Neuronal stem cell (in vitro differentiated cells): ENCODE measurements at regions not wholly inside any gene's neighbourhood (a gene's known extent, or its start where the extent isn't known, plus 50 kb on each side); places are given as distances from the start of the nearest gene placed in this dataset.

Source experiments
- DNase-seq: peaks from one replicate; pipeline ENCODE4 v3.0.0-alpha.2; 2013; ENCODE audit warnings: low spot score
- H2AFZ ChIP-seq: one replicate; pipeline ENCODE4 v1.6.1; 2013; ENCODE audit warnings: mild to moderate bottlenecking, low read length, inconsistent platforms
- H2AK5ac ChIP-seq: 2 replicates; pipeline ENCODE4 v1.6.1; 2013; ENCODE audit warnings: low read depth, mild to moderate bottlenecking, inconsistent platforms, low read length, moderate library complexity, mixed read lengths
- H2BK120ac ChIP-seq: 2 replicates; pipeline ENCODE4 v1.6.1; 2013; ENCODE audit warnings: low read depth, mild to moderate bottlenecking, inconsistent platforms, low read length, moderate library complexity, mixed read lengths
- H2BK12ac ChIP-seq: one replicate; pipeline ENCODE4 v1.6.1; 2013; ENCODE audit warnings: low read length, inconsistent platforms
- H2BK15ac ChIP-seq: 2 replicates; pipeline ENCODE4 v1.6.1; 2013; ENCODE audit warnings: mild to moderate bottlenecking, low read length, inconsistent platforms, mixed read lengths
- H2BK5ac ChIP-seq: one replicate; pipeline ENCODE4 v1.6.1; 2013; ENCODE audit warnings: inconsistent platforms, mild to moderate bottlenecking, low read length, moderate library complexity
- H3K14ac ChIP-seq: one replicate; pipeline ENCODE4 v1.6.1; 2013; ENCODE audit warnings: low read length, inconsistent platforms
- H3K18ac ChIP-seq: 2 replicates; pipeline ENCODE4 v1.6.1; 2013; ENCODE audit warnings: low read length, inconsistent platforms
- H3K23ac ChIP-seq: 2 replicates; pipeline ENCODE4 v1.6.1; 2013; ENCODE audit warnings: low read depth, mild to moderate bottlenecking, mixed read lengths, low read length, inconsistent platforms; ENCODE audit not compliant: poor library complexity
- H3K27ac ChIP-seq: replicated peaks from 3 replicates; pipeline ENCODE4 v1.5.1; 2013; ENCODE audit warnings: low read length, inconsistent platforms
- H3K27me3 ChIP-seq, 3 experiments: 2 replicates each; pipeline ENCODE4 v1.6.1; 2013; ENCODE audit warnings: low read length in 3 of 3, mild to moderate bottlenecking in 2 of 3, inconsistent platforms in 1 of 3, low read depth in 1 of 3, mixed read lengths in 1 of 3, moderate library complexity in 1 of 3; ENCODE audit not compliant: control insufficient read depth in 3 of 3, insufficient read depth in 3 of 3
- H3K36me3 ChIP-seq, 2 donors: replicated peaks in 1 of 2; 2 replicates each; pipeline ENCODE4 v1.6.1; 2013; ENCODE audit warnings: low read length in 2 of 2; ENCODE audit not compliant: control insufficient read depth in 2 of 2, insufficient read depth in 2 of 2
- H3K4ac ChIP-seq: 2 replicates; pipeline ENCODE4 v1.6.1; 2013; ENCODE audit warnings: inconsistent platforms, mild to moderate bottlenecking, low read length, moderate library complexity
- H3K4me1 ChIP-seq, 2 donors: 1 replicate in 1 of 2; 2 replicates in 1 of 2; pipeline ENCODE4 v1.6.1; 2013; ENCODE audit warnings: low read length in 2 of 2, low read depth in 1 of 2; ENCODE audit not compliant: control insufficient read depth in 2 of 2, insufficient read depth in 1 of 2
- H3K4me2 ChIP-seq: one replicate; pipeline ENCODE4 v1.6.1; 2013; ENCODE audit warnings: mild to moderate bottlenecking, low read length, inconsistent platforms; ENCODE audit not compliant: insufficient read depth, poor library complexity, severe bottlenecking
- H3K4me3 ChIP-seq, 2 donors: 2 replicates each; pipeline ENCODE4 v1.5.1; 2013; ENCODE audit warnings: low read length in 2 of 2, mild to moderate bottlenecking in 2 of 2, inconsistent platforms in 1 of 2, moderate library complexity in 1 of 2
- H3K79me1 ChIP-seq: one replicate; pipeline ENCODE4 v1.6.1; 2013; ENCODE audit warnings: low read depth, mild to moderate bottlenecking, inconsistent platforms, low read length, moderate library complexity
- H3K9ac ChIP-seq: one replicate; pipeline ENCODE4 v1.6.1; 2013; ENCODE audit warnings: mild to moderate bottlenecking, low read depth, low read length, inconsistent platforms; ENCODE audit not compliant: poor library complexity
- H3K9me3 ChIP-seq, 2 donors: replicated peaks in 1 of 2; 2 replicates each; pipeline versions ENCODE3 to v1.6.1; 2013; ENCODE audit warnings: low read length in 2 of 2, mild to moderate bottlenecking in 2 of 2, inconsistent platforms in 1 of 2, low read depth in 1 of 2, mixed read lengths in 1 of 2, moderate library complexity in 1 of 2; ENCODE audit not compliant: control insufficient read depth in 2 of 2, insufficient read depth in 1 of 2
- H4K8ac ChIP-seq: one replicate; pipeline ENCODE4 v1.6.1; 2013; ENCODE audit warnings: low read depth, mild to moderate bottlenecking, inconsistent platforms, low read length, moderate library complexity
- H4K91ac ChIP-seq: one replicate; pipeline ENCODE4 v1.6.1; 2013; ENCODE audit warnings: low read length, low read depth, mild to moderate bottlenecking, inconsistent platforms; ENCODE audit not compliant: poor library complexity
- WGBS, 2 donors: extraction: QIAGEN DNeasy Blood & Tissue Kit; methylation state at CpG; one replicate each; pipeline ENCODE4 v1.1.7; 2013; ENCODE audit warnings: missing lambda C conversion rate in 2 of 2, mixed read lengths in 1 of 2; ENCODE audit not compliant: insufficient read length in 2 of 2, insufficient replicate concordance in 1 of 2; ENCODE audit errors: extremely low coverage in 2 of 2; 5-methylcytosine and 5-hydroxymethylcytosine counted together

GRCh38 chr12:115470526-115470925, 786.6 kb upstream of the TBX3 start:
- no peak overlapping the region for H4K91ac ChIP-seq
- no peak overlapping the region for H3K4ac ChIP-seq
- H3K36me3 ChIP-seq = no peaks in the 10 kb centered on the region
- no peak overlapping the region for H3K4me2 ChIP-seq
- peaks cover 0 to 2% of the 10 kb centered on the region in 2 donors for H3K9me3 ChIP-seq
- H2BK12ac ChIP-seq = no peak overlapping the region
- no peak overlapping the region for H3K23ac ChIP-seq
- no peak overlapping the region for H2BK15ac ChIP-seq
- no peaks in the 10 kb centered on the region for H3K27me3 ChIP-seq
- no peak overlapping the region for H2AFZ ChIP-seq
- H3K79me1 ChIP-seq = no peaks in the 10 kb centered on the region
- H3K9ac ChIP-seq = no peak overlapping the region
- no CpG with 5 or more reads among the region's 11 CpGs for WGBS, 2 donors
- H3K27ac ChIP-seq = no peak overlapping the region
- no peak overlapping the region for H4K8ac ChIP-seq
- H3K4me1 ChIP-seq = no peaks in the 10 kb centered on the region
- no peak for DNase-seq
- H2BK120ac ChIP-seq = no peak overlapping the region
- no peak overlapping the region for H3K18ac ChIP-seq
- no peak overlapping the region for H3K4me3 ChIP-seq
- no peak overlapping the region for H2AK5ac ChIP-seq
- no peak overlapping the region for H2BK5ac ChIP-seq
- H3K14ac ChIP-seq = no peak overlapping the region

- H3K36me3 ChIP-seq = no peaks in the 10 kb centered on the region
- no peak overlapping the region for H3K4ac ChIP-seq
- WGBS, 2 donors = no CpG with 5 or more reads among the region's 4 CpGs
- no peak overlapping the region for H3K9ac ChIP-seq
- H3K27me3 ChIP-seq = no peaks in the 10 kb centered on the region
- no peaks in the 10 kb centered on the region for H3K79me1 ChIP-seq
- no peak overlapping the region for H2AK5ac ChIP-seq
- peaks cover 0 to 2% of the 10 kb centered on the region in 2 donors for H3K9me3 ChIP-seq
- H3K23ac ChIP-seq = no peak overlapping the region
- H4K91ac ChIP-seq = no peak overlapping the region
- H4K8ac ChIP-seq = no peak overlapping the region
- no peak overlapping the region for H3K27ac ChIP-seq
- H2BK15ac ChIP-seq = no peak overlapping the region
- no peak overlapping the region for H3K14ac ChIP-seq
- H3K18ac ChIP-seq = no peak overlapping the region
- no peak overlapping the region for H3K4me3 ChIP-seq
- no peak overlapping the region for H2BK12ac ChIP-seq
- H2BK120ac ChIP-seq = no peak overlapping the region
- H2BK5ac ChIP-seq = no peak overlapping the region
- H3K4me1 ChIP-seq = no peaks in the 10 kb centered on the region
- no peak for DNase-seq
- no peak overlapping the region for H2AFZ ChIP-seq
- no peak overlapping the region for H3K4me2 ChIP-seq
These were observed 784.1 kb upstream of the TBX3 start for GRCh38 chr12:115468087-115468510.

- Histone ChIP-seq H3K27ac (no peak overlapping the region), H3K4me3 (no peak overlapping the region), H2BK120ac (no peak overlapping the region), H3K79me1 (no peaks in the 10 kb centered on the region), H2BK5ac (no peak overlapping the region), H3K36me3 (no peaks in the 10 kb centered on the region), H3K4me2 (no peak overlapping the region), H2BK15ac (no peak overlapping the region), H3K4me1 (no peaks in the 10 kb centered on the region), H3K18ac (no peak overlapping the region), H2AK5ac (no peak overlapping the region), H4K91ac (no peak overlapping the region), H2AFZ (no peak overlapping the region), H3K27me3 (no peaks in the 10 kb centered on the region), H3K4ac (no peak overlapping the region), H3K9me3 (peaks cover 0 to 2% of the 10 kb centered on the region in 2 donors), H3K9ac (no peak overlapping the region), H2BK12ac (no peak overlapping the region), H3K14ac (no peak overlapping the region), H4K8ac (no peak overlapping the region), H3K23ac (no peak overlapping the region)
- DNase-seq = no peak
- WGBS, 2 donors = no CpG with 5 or more reads among the region's 2 CpGs
These were observed 783.6 kb upstream of the TBX3 start for GRCh38 chr12:115467531-115467930.

- Histone ChIP-seq H3K27me3 (no peaks in the 10 kb centered on the region), H4K8ac (no peak overlapping the region), H3K4ac (no peak overlapping the region), H3K9me3 (peaks cover 0 to 2% of the 10 kb centered on the region in 2 donors), H2BK120ac (no peak overlapping the region), H3K4me2 (no peak overlapping the region), H3K36me3 (no peaks in the 10 kb centered on the region), H2BK15ac (no peak overlapping the region), H3K9ac (no peak overlapping the region), H3K18ac (no peak overlapping the region), H3K4me3 (no peak overlapping the region), H2AFZ (no peak overlapping the region), H3K79me1 (no peaks in the 10 kb centered on the region), H2BK12ac (no peak overlapping the region), H4K91ac (no peak overlapping the region), H3K4me1 (no peaks in the 10 kb centered on the region), H2AK5ac (no peak overlapping the region), H3K23ac (no peak overlapping the region), H2BK5ac (no peak overlapping the region), H3K14ac (no peak overlapping the region), H3K27ac (no peak overlapping the region)
- no peak for DNase-seq
- no CpG with 5 or more reads among the region's 4 CpGs for WGBS, 2 donors
These were observed 782.1 kb upstream of the TBX3 start for GRCh38 chr12:115466076-115466475.
